Neural cell (in vitro differentiated cells): ENCODE measurements at regions not wholly inside any gene's neighbourhood (a gene's known extent, or its start where the extent isn't known, plus 50 kb on each side); places are given as distances from the start of the nearest gene placed in this dataset.

ENCODE experiments used
- H2AFZ ChIP-seq: fragments of 200-600, 300-800 bp; sonication (generic), shearing (Covaris generic); 2 replicates; pipeline ENCODE4 v1.6.0; 2014; ENCODE audit warnings: low read depth, mild to moderate bottlenecking, antibody characterized with exemption, low read length, moderate library complexity
- H3F3A ChIP-seq: fragments of 200-600 bp; shearing (Covaris generic); 2 replicates; pipeline ENCODE4 v1.6.1; 2016; ENCODE audit warnings: mild to moderate bottlenecking, moderate library complexity, mixed read lengths, antibody characterized with exemption, low read length; ENCODE audit not compliant: insufficient read depth, poor library complexity, severe bottlenecking
- H3K27ac ChIP-seq: fragments of 200-600, 300-800 bp; sonication (generic), shearing (Covaris generic); 2 replicates; pipeline ENCODE4 v1.5.1; 2014; ENCODE audit warnings: mild to moderate bottlenecking, low read length, moderate library complexity
- H3K27me3 ChIP-seq: fragments of 300-800, 200-600 bp; sonication (generic), shearing (Covaris generic); 2 replicates; pipeline ENCODE4 v1.6.0; 2014; ENCODE audit warnings: mild to moderate bottlenecking, low read depth, low read length, moderate library complexity; ENCODE audit not compliant: insufficient read depth
- H3K36me3 ChIP-seq: fragments of 300-800, 200-600 bp; sonication (generic), shearing (Covaris generic); 2 replicates; pipeline ENCODE4 v1.5.1; 2014; ENCODE audit warnings: mild to moderate bottlenecking, antibody characterized with exemption, low read length, moderate library complexity; ENCODE audit not compliant: insufficient read depth
- H3K4me2 ChIP-seq: fragments of 300-800, 200-600 bp; sonication (generic), shearing (Covaris generic); 2 replicates; pipeline ENCODE4 v1.6.0; 2014; ENCODE audit warnings: mild to moderate bottlenecking, low read length
- H3K4me3 ChIP-seq: fragments of 300-800, 200-600 bp; sonication (generic), shearing (Covaris generic); 2 replicates; pipeline ENCODE4 v1.5.1; 2014; ENCODE audit warnings: mild to moderate bottlenecking, low read length, moderate library complexity
- H3K79me2 ChIP-seq: fragments of 200-600 bp; shearing (Covaris generic); replicated peaks from 2 replicates; pipeline ENCODE4 v1.6.0; 2014; ENCODE audit warnings: mild to moderate bottlenecking, low read length, moderate library complexity; ENCODE audit not compliant: insufficient read depth
- H3K9ac ChIP-seq: fragments of 300-800, 200-600 bp; sonication (generic), shearing (Covaris generic); 2 replicates; pipeline ENCODE4 v1.6.1; 2016; ENCODE audit warnings: mild to moderate bottlenecking, low read length, mixed read lengths
- H3K9me2 ChIP-seq: fragments of 200-600 bp; shearing (Covaris generic); 2 replicates; pipeline ENCODE4 v1.6.1; 2016; ENCODE audit warnings: mild to moderate bottlenecking, low read length, mixed read lengths; ENCODE audit not compliant: insufficient read depth
- H3K9me3 ChIP-seq: fragments of 200-600, 300-800 bp; sonication (generic), shearing (Covaris generic); 2 replicates; pipeline ENCODE4 v1.6.1; 2016; ENCODE audit warnings: mild to moderate bottlenecking, mixed run types, low read length, moderate library complexity, mixed read lengths
- H4K20me1 ChIP-seq: fragments of 200-600 bp; shearing (Covaris generic); 2 replicates; pipeline ENCODE4 v1.6.1; 2016; ENCODE audit warnings: mild to moderate bottlenecking, mixed run types; ENCODE audit not compliant: insufficient read depth
- CTCF ChIP-seq: fragments of 450-650 bp; IDR thresholded peaks from 2 replicates; pipeline ENCODE4 v1.5.1; 2014; ENCODE audit warnings: antibody characterized with exemption, mild to moderate bottlenecking, moderate library complexity; ENCODE audit not compliant: poor library complexity, severe bottlenecking
- EP300 ChIP-seq: fragments of 450-650 bp; conservative IDR thresholded peaks from 2 replicates; pipeline ENCODE4 v1.6.1; 2014; ENCODE audit warnings: antibody characterized with exemption, mild to moderate bottlenecking, moderate library complexity; ENCODE audit not compliant: poor library complexity, severe bottlenecking
- EZH2 ChIP-seq: fragments of 200-600, 300-800 bp; shearing (Covaris generic), sonication (generic); IDR thresholded peaks from 2 replicates; pipeline ENCODE4 v1.6.1; 2014; ENCODE audit warnings: antibody characterized with exemption, low read length, borderline replicate concordance, mild to moderate bottlenecking; ENCODE audit not compliant: insufficient read depth, poor library complexity, severe bottlenecking
- MXI1 ChIP-seq: fragments of 450-650 bp; conservative IDR thresholded peaks from 2 replicates; pipeline ENCODE4 v1.6.1; 2014; ENCODE audit warnings: antibody characterized with exemption, mild to moderate bottlenecking; ENCODE audit not compliant: poor library complexity, severe bottlenecking
- POLR2AphosphoS5 ChIP-seq: IDR thresholded peaks from 2 replicates; pipeline ENCODE4 v1.6.1; 2012
- RAD21 ChIP-seq: fragments of 450-650 bp; conservative IDR thresholded peaks from 2 replicates; pipeline ENCODE4 v1.6.1; 2014; ENCODE audit warnings: antibody characterized with exemption, mild to moderate bottlenecking, moderate library complexity
- REST ChIP-seq: IDR thresholded peaks from 2 replicates; pipeline ENCODE4 v1.6.1; 2012; ENCODE audit warnings: borderline replicate concordance
- SMC3 ChIP-seq: fragments of 450-650 bp; conservative IDR thresholded peaks from 2 replicates; pipeline ENCODE4 v1.6.1; 2014; ENCODE audit warnings: antibody characterized with exemption, mild to moderate bottlenecking, moderate library complexity; ENCODE audit not compliant: poor library complexity
- TAF1 ChIP-seq: IDR thresholded peaks from 2 replicates; pipeline ENCODE4 v1.6.1; 2012; ENCODE audit warnings: low read depth

DNA sequence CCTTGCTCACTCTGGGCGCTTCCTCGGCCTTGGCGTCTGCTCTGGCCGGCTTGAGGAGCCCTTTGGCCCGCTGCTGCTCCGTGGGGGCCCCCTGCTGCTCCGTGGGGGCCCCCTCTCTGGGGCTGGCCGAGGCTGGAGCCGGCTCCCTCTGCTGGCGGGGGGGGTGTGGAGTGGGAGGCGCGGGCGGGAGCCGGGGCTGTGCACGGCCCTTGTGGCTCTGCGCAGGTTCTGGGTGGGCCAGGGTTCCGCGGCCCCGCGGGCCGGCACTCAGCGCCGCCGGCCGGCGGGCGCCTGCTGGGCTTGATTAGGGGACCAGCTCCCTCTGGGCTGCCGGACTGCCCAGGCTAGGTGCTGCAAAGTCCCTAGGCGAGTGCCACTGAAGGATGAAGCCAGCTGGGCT, 436.2 kb downstream of the SLITRK6 start:
- TF ChIP-seq SMC3 (no peak), CTCF (no peak), EZH2 (no peak), TAF1 (no peak), REST (no peak), RAD21 (no peak), EP300 (no peak), MXI1 (no peak), POLR2AphosphoS5 (no peak)
- Histone ChIP-seq H3K9me3 (no peaks in the 10 kb centered on the region), H2AFZ (no peak overlapping the region), H3K9me2 (no peaks in the 10 kb centered on the region), H3K27me3 (no peaks in the 10 kb centered on the region), H3F3A (no peaks in the 10 kb centered on the region), H3K36me3 (no peaks in the 10 kb centered on the region), H3K79me2 (no peaks in the 10 kb centered on the region), H3K27ac (no peak overlapping the region), H3K9ac (no peak overlapping the region), H3K4me3 (no peak overlapping the region), H3K4me2 (no peak overlapping the region), H4K20me1 (no peaks in the 10 kb centered on the region)

- Histone ChIP-seq H3K9me3 (no peaks in the 10 kb centered on the region), H3F3A (no peaks in the 10 kb centered on the region), H3K9me2 (no peaks in the 10 kb centered on the region), H3K27me3 (no peaks in the 10 kb centered on the region), H2AFZ (no peak overlapping the region), H4K20me1 (no peaks in the 10 kb centered on the region), H3K9ac (no peak overlapping the region), H3K4me3 (no peak overlapping the region), H3K36me3 (no peaks in the 10 kb centered on the region), H3K4me2 (no peak overlapping the region), H3K27ac (no peak overlapping the region), H3K79me2 (no peaks in the 10 kb centered on the region)
- no peak for TF ChIP-seq EP300
- TF ChIP-seq RAD21, result no peak
Measured at GRCh38 chr13:85347251-85347650, 452.0 kb downstream of the SLITRK6 start.

- Histone ChIP-seq H3K27ac (no peak overlapping the region), H3K4me3 (no peak overlapping the region), H3F3A (peaks cover 3% of the 10 kb centered on the region), H2AFZ (no peak overlapping the region), H4K20me1 (no peaks in the 10 kb centered on the region), H3K36me3 (no peaks in the 10 kb centered on the region), H3K9me2 (no peaks in the 10 kb centered on the region), H3K9ac (no peak overlapping the region), H3K79me2 (no peaks in the 10 kb centered on the region), H3K4me2 (no peak overlapping the region), H3K9me3 (no peaks in the 10 kb centered on the region), H3K27me3 (no peaks in the 10 kb centered on the region)
- TF ChIP-seq REST (no peak), EZH2 (no peak), POLR2AphosphoS5 (no peak), CTCF (no peak), TAF1 (no peak), MXI1 (no peak), SMC3 (no peak), RAD21 (no peak)
Measured at GRCh38 chr13:85334187-85334586, 465.0 kb downstream of the SLITRK6 start.
